ENCODE measurements at regions not wholly inside any gene's neighbourhood (a gene's known extent, or its start where the extent isn't known, plus 50 kb on each side); places are given as distances from the start of the nearest gene placed in this dataset.

GRCh38 chr5:74222806-74223205 is 417.7 kb downstream of the ENC1 start:
- TF ChIP-seq EZH2 (IDR thresholded peaks at IDR 0.05) = no peak
- no peak for TF ChIP-seq POLR2AphosphoS5 (IDR thresholded peaks at IDR 0.05; ENCODE audit: low read depth, low read length)
- no peak for TF ChIP-seq EGR1 (IDR thresholded peaks at IDR 0.05; ENCODE audit: low read depth)
- TF ChIP-seq, protein P1, sequence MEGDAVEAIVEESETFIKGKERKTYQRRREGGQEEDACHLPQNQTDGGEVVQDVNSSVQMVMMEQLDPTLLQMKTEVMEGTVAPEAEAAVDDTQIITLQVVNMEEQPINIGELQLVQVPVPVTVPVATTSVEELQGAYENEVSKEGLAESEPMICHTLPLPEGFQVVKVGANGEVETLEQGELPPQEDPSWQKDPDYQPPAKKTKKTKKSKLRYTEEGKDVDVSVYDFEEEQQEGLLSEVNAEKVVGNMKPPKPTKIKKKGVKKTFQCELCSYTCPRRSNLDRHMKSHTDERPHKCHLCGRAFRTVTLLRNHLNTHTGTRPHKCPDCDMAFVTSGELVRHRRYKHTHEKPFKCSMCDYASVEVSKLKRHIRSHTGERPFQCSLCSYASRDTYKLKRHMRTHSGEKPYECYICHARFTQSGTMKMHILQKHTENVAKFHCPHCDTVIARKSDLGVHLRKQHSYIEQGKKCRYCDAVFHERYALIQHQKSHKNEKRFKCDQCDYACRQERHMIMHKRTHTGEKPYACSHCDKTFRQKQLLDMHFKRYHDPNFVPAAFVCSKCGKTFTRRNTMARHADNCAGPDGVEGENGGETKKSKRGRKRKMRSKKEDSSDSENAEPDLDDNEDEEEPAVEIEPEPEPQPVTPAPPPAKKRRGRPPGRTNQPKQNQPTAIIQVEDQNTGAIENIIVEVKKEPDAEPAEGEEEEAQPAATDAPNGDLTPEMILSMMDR (IDR thresholded peaks at IDR 0.05 in 2 of 3, conservative IDR thresholded peaks at IDR 0.05 in 1 of 3; ENCODE audit: borderline replicate concordance in 1 of 3, insufficient read depth in 1 of 3, low read depth in 2 of 3, low read length in 2 of 3) = no peak
- no peak for TF ChIP-seq REST (IDR thresholded peaks at IDR 0.05; ENCODE audit: low read depth)
- TF ChIP-seq POLR2A (IDR thresholded peaks at IDR 0.05; ENCODE audit: borderline replicate concordance, extremely low read depth, insufficient read depth, insufficient read length) = no peak
- TF ChIP-seq TCF7L2 (IDR thresholded peaks at IDR 0.05; ENCODE audit: borderline replicate concordance, extremely low read depth, insufficient read depth, insufficient read length) = no peak
- no peak for TF ChIP-seq ZNF274 (IDR thresholded peaks at IDR 0.05; ENCODE audit: low read depth, low read length)
- TF ChIP-seq EZH2phosphoT487 (IDR thresholded peaks at IDR 0.05; ENCODE audit: borderline replicate concordance) = no peak
- no peak for TF ChIP-seq CEBPB (IDR thresholded peaks at IDR 0.05; ENCODE audit: low read depth)
- no peak for TF ChIP-seq ZBTB33 (IDR thresholded peaks at IDR 0.05; ENCODE audit: extremely low read depth, insufficient replicate concordance, low read length)
- TF ChIP-seq MAX (IDR thresholded peaks at IDR 0.05) = no peak
- no peak for TF ChIP-seq ELF1 (IDR thresholded peaks at IDR 0.05; ENCODE audit: borderline replicate concordance, low read depth)
- TF ChIP-seq SIN3A (IDR thresholded peaks at IDR 0.05; ENCODE audit: low read depth) = no peak
